Spleen (tissue), 11 donors: ENCODE measurements at regions not wholly inside any gene's neighbourhood (a gene's known extent, or its start where the extent isn't known, plus 50 kb on each side); places are given as distances from the start of the nearest gene placed in this dataset.

ENCODE experiments used
- DNase-seq: peaks from one replicate; pipeline ENCODE4 v3.0.0-alpha.2; 2020
- H3K27ac ChIP-seq, 8 donors: fragments of 200-600 bp; sonication (generic) in 7 of 8; 1 replicate in 4 of 8; 2 replicates in 4 of 8; pipeline versions ENCODE4 v1.5.0 to v1.8.0; 2016 to 2021; ENCODE audit warnings: inconsistent platforms in 4 of 8, mild to moderate bottlenecking in 4 of 8, moderate library complexity in 1 of 8
- H3K27me3 ChIP-seq, 7 donors: fragments of 200-600 bp; sonication (generic) in 6 of 7; replicated peaks in 1 of 7; 1 replicate in 4 of 7; 2 replicates in 3 of 7; pipeline versions ENCODE4 v1.5.0 to v1.8.0; 2016 to 2021; ENCODE audit warnings: inconsistent platforms in 3 of 7, mild to moderate bottlenecking in 1 of 7
- H3K36me3 ChIP-seq, 6 donors: fragments of 200-600 bp; sonication (generic) in 5 of 6; 1 replicate in 4 of 6; 2 replicates in 2 of 6; pipeline versions ENCODE4 v1.5.0 to v1.8.0; 2016 to 2021; ENCODE audit warnings: inconsistent platforms in 2 of 6
- H3K4me1 ChIP-seq, 6 donors: fragments of 200-600 bp; sonication (generic) in 5 of 6; 1 replicate in 3 of 6; 2 replicates in 3 of 6; pipeline versions ENCODE4 v1.5.0 to v1.8.0; 2016 to 2021; ENCODE audit warnings: inconsistent platforms in 3 of 6
- H3K4me3 ChIP-seq, 8 donors: fragments of 200-600 bp; sonication (generic) in 7 of 8; 1 replicate in 4 of 8; 2 replicates in 4 of 8; pipeline versions ENCODE4 v1.5.0 to v1.8.0; 2016 to 2021; ENCODE audit warnings: inconsistent platforms in 4 of 8, mild to moderate bottlenecking in 4 of 8, moderate library complexity in 2 of 8
- H3K9me3 ChIP-seq, 8 donors: fragments of 200-600 bp; sonication (generic) in 7 of 8; 1 replicate in 4 of 8; 2 replicates in 4 of 8; pipeline versions ENCODE4 v1.5.0 to v1.8.0; 2016 to 2021; ENCODE audit warnings: inconsistent platforms in 4 of 8
- POLR2A ChIP-seq, 3 donors: fragments of 450-650 bp; IDR thresholded peaks; one replicate each; pipeline ENCODE4 v1.5.1; 2017; ENCODE audit warnings: antibody characterized with exemption in 3 of 3, mild to moderate bottlenecking in 1 of 3
- POLR2AphosphoS5 ChIP-seq, 3 donors: sonication (generic); formaldehyde crosslinking; IDR thresholded peaks; one replicate each; pipeline ENCODE4 v1.5.1; 2017; ENCODE audit warnings: antibody characterized with exemption in 3 of 3
- WGBS, 5 donors: extraction: QIAGEN DNeasy Blood & Tissue Kit in 3 of 5; methylation state at CpG; one replicate each; pipeline versions ENCODE4 v1.1.5 to v1.1.7; 2013 to 2018; 5-methylcytosine and 5-hydroxymethylcytosine counted together
- intact Hi-C: fragments of 100-400 bp; cut with DNase I; formaldehyde crosslinking; loops from one replicate; pipeline ENCODE4 v1.15.0; 2023; ENCODE audit warnings: low total_unique reads
- TF ChIP-seq, protein P1 (sequence below), 11 experiments: fragments of 200-600 bp in 7 of 11; fragments of 450-650 bp in 4 of 11; sonication (generic) in 4 of 11; IDR thresholded peaks in 8 of 11; conservative IDR thresholded peaks in 3 of 11; 1 replicate in 7 of 11; 2 replicates in 4 of 11; pipeline versions ENCODE4 v1.4.0 to v1.8.0; 2016 to 2021; ENCODE audit warnings: antibody characterized with exemption in 11 of 11, inconsistent platforms in 4 of 11, mild to moderate bottlenecking in 1 of 11
- donor health status: healthy with polysubstance abuse.
- donor health status: DM: no; HTN: no; CAD: no; lungs with moderate emphysema.
- donor health status: DM: no; HTN: no; CAD: no.
- donor health status: Bipolar disorder and iron deficiency.
- donor health status: healthy.
- donor health status: DM: no; HTN: no; CAD: no.
- donor health status: DM: yes; HTN: yes; CAD: no.

DNA sequence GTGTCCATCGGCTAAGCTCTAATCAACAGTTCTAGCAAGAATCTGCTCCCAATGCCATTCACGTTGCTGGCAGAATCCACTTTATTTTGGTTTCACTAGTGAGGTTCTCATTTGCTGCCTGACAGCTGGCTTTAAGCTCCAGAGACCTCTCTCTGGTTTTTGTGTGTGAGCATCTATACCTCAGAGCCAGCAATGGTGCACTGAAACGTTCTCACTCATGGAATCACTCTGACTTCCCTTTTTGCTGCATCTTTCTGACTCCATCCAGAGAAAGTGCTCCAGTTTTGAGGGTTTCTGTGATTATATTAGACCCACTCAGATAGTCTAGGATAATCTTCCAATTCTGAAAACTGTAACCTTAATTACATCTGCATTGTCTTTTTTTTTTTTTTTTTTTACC is 596.6 kb downstream of the RNF144A start:
- 67 to 88% (median 79%) methylated on average over 3 of the region's 3 CpGs for WGBS, 5 donors
- TF ChIP-seq, protein P1, sequence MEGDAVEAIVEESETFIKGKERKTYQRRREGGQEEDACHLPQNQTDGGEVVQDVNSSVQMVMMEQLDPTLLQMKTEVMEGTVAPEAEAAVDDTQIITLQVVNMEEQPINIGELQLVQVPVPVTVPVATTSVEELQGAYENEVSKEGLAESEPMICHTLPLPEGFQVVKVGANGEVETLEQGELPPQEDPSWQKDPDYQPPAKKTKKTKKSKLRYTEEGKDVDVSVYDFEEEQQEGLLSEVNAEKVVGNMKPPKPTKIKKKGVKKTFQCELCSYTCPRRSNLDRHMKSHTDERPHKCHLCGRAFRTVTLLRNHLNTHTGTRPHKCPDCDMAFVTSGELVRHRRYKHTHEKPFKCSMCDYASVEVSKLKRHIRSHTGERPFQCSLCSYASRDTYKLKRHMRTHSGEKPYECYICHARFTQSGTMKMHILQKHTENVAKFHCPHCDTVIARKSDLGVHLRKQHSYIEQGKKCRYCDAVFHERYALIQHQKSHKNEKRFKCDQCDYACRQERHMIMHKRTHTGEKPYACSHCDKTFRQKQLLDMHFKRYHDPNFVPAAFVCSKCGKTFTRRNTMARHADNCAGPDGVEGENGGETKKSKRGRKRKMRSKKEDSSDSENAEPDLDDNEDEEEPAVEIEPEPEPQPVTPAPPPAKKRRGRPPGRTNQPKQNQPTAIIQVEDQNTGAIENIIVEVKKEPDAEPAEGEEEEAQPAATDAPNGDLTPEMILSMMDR (IDR thresholded peaks at IDR 0.05 in 8 of 11, conservative IDR thresholded peaks at IDR 0.05 in 3 of 11) = no peak
- TF ChIP-seq POLR2A (IDR thresholded peaks at IDR 0.05) = no peak
- TF ChIP-seq POLR2AphosphoS5 (IDR thresholded peaks at IDR 0.05) = no peak

GRCh38 chr2:7515327-7515726 is 598.1 kb downstream of the RNF144A start:
- no peak for DNase-seq
- Histone ChIP-seq H3K27ac (no peak overlapping the region), H3K27me3 (no peaks in the 10 kb centered on the region), H3K4me3 (no peak overlapping the region), H3K9me3 (no peaks in the 10 kb centered on the region), H3K36me3 (no peaks in the 10 kb centered on the region), H3K4me1 (no peaks in the 10 kb centered on the region)
- no peak for TF ChIP-seq POLR2A (IDR thresholded peaks at IDR 0.05)
- no peak for TF ChIP-seq POLR2AphosphoS5 (IDR thresholded peaks at IDR 0.05)
- TF ChIP-seq, protein P1 (IDR thresholded peaks at IDR 0.05 in 8 of 11, conservative IDR thresholded peaks at IDR 0.05 in 3 of 11) = no peak
- intact Hi-C loops = no loop called here

More for the DNA sequence above, 596.6 kb downstream of the RNF144A start:
- DNase-seq = no peak
- H3K27ac ChIP-seq = no peak overlapping the region
- no peaks in the 10 kb centered on the region for H3K9me3 ChIP-seq
- no peaks in the 10 kb centered on the region for H3K36me3 ChIP-seq
- H3K4me1 ChIP-seq = no peaks in the 10 kb centered on the region
- H3K4me3 ChIP-seq = no peak overlapping the region
- H3K27me3 ChIP-seq = no peaks in the 10 kb centered on the region
- intact Hi-C loops = no loop called here

DNA sequence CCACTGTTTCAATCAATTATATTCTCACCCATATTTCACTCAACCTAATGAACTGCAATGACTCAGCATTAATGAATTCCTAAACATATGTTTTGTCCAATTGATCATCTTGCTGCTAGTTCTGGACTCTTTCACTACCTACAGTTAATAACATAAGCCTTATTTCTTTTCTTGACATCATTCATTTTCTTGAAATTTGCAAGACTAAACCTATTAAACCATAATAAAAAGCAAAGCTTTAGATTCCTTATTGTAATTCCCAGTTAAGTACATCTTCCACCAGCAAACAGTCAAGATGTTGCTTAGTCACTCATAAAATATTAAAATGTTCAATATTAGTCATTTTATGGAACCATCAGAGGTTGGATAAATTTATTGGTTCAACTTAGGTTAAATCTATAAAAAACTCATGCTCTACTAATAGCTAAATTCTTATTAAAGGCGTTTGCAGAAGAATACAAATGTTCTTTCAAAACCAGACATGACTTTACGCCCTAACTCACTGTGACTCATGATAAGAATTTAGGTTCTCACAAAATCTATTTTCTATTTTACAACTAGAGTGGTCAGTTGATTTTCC is 599.4 kb downstream of the RNF144A start:
- no peaks in the 10 kb centered on the region for H3K4me1 ChIP-seq
- H3K27ac ChIP-seq = peak overlapping the region in 1 of 8 donors; percentile 22
- intact Hi-C loops = no loop called here
- H3K4me3 ChIP-seq = peak overlapping the region in 1 of 8 donors; percentile 6
- no peak for TF ChIP-seq POLR2A (IDR thresholded peaks at IDR 0.05)
- no peak for TF ChIP-seq POLR2AphosphoS5 (IDR thresholded peaks at IDR 0.05)
- TF ChIP-seq, protein P1 (IDR thresholded peaks at IDR 0.05 in 8 of 11, conservative IDR thresholded peaks at IDR 0.05 in 3 of 11) = no peak
- no peaks in the 10 kb centered on the region for H3K36me3 ChIP-seq
- 71 to 93% (median 82%) methylated on average over 2 of the region's 2 CpGs for WGBS, 5 donors
- no peak for DNase-seq
- no peaks in the 10 kb centered on the region for H3K27me3 ChIP-seq
- no peaks in the 10 kb centered on the region for H3K9me3 ChIP-seq

DNA sequence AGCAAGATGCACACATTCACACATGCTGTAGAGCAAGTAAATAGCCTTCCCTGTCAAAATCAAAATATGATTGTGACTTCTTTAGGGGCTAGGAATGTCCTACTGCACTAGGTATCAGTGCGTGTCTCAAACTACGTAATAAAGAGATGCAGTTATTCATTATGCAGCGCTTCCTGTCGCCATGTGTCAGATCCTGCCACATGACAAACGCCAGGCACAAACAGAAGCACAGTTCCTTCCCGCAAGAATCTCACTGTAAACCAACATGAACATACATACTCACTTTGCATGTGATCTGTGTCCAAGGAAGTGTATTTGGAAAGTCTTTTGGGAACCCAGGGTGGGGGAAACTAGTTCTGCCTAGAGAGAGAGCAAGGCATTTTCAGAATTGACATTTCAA is 599.9 kb downstream of the RNF144A start:
- no peaks in the 10 kb centered on the region for H3K36me3 ChIP-seq
- TF ChIP-seq POLR2A (IDR thresholded peaks at IDR 0.05) (no peak), POLR2AphosphoS5 (IDR thresholded peaks at IDR 0.05) (no peak)
- TF ChIP-seq, protein P1 (IDR thresholded peaks at IDR 0.05 in 8 of 11, conservative IDR thresholded peaks at IDR 0.05 in 3 of 11) = no peak
- no peaks in the 10 kb centered on the region for H3K4me1 ChIP-seq
- 66 to 77% (median 69%) methylated on average over 6 of the region's 6 CpGs for WGBS, 5 donors
- no peaks in the 10 kb centered on the region for H3K27me3 ChIP-seq
- intact Hi-C loops = no loop called here
- no peak for DNase-seq
- H3K9me3 ChIP-seq = no peaks in the 10 kb centered on the region
- peak overlapping the region in 1 of 8 donors; percentile 6 for H3K4me3 ChIP-seq
- peak overlapping the region in 2 of 8 donors; percentile 9 to 22 for H3K27ac ChIP-seq
